ENCODE measurements at regions not wholly inside any gene's neighbourhood (a gene's known extent, or its start where the extent isn't known, plus 50 kb on each side); places are given as distances from the start of the nearest gene placed in this dataset.

DNA sequence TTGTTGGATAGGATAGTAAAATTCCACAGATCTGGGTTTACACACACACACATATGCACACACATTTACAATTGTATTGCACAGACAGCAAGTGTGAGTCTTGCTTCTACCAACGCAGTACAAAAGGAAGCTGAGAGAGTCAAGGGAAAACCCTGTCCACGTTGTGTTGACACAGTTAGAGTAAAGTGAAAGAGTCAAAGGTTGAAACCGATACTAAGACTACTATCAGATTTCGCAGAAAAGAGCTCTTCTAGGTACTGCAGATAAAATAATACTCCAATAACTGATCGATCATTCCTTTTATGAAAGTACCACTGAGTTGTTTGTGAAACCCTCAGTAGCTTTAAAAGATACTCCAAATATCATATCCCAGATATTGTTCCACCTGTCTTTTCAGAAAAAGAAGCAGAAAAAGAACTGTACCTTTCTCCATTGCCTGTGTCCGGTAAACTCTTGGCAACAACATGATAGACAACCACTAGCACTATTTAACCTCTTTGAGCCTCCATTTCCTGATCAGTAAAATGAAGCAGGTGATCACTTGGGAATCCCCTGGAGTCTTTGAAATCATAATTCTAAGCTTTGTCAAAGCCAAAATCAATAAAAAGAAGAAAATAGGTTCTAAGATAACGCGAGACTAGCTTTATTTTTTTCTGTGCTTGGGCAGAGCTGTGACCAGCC lies 224.6 kb upstream of the FOXN3 start:
- in situ Hi-C loops (cut with MboI; ENCODE audit: low sequenced_read_pairs) = no loop called here
- H3K4me1 ChIP-seq = peaks cover 27% of the 10 kb centered on the region
- no peaks in the 10 kb centered on the region for H3K36me3 ChIP-seq (replicated peaks)
- H3K9me3 ChIP-seq = no peaks in the 10 kb centered on the region
- DNase-seq (ENCODE audit: low spot score in 2 of 2) = no peak
- H3K27me3 ChIP-seq (ENCODE audit: low read depth) = no peaks in the 10 kb centered on the region
- no peak overlapping the region for H3K4me3 ChIP-seq

DNA sequence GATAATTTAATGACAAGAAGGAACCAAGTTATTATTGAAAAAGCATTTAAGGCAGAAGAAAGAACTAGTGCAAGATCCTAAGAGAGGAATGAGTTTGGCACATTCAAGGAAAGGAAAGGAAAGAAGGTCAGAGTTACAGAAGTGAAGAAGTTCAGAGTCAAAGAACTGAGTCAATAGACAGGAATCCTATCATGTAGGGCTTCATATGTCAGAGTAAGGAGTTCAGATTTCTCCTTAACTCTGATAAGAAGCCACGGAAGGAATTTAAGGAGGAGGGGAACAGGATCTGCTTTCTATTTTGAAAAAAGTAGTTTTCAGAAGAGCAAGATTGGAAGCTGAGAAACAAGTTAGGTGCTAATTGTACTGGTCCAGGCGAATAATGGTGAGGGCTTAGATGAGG lies 223.1 kb upstream of the FOXN3 start:
- Histone ChIP-seq H3K36me3 (replicated peaks) (no peaks in the 10 kb centered on the region), H3K4me1 (peaks cover 40% of the 10 kb centered on the region), H3K4me3 (no peak overlapping the region), H3K27me3 (ENCODE audit: low read depth) (no peaks in the 10 kb centered on the region), H3K9me3 (no peaks in the 10 kb centered on the region)
- in situ Hi-C loops (cut with MboI; ENCODE audit: low sequenced_read_pairs) = no loop called here
- DNase-seq (ENCODE audit: low spot score in 2 of 2) = no peak

DNA sequence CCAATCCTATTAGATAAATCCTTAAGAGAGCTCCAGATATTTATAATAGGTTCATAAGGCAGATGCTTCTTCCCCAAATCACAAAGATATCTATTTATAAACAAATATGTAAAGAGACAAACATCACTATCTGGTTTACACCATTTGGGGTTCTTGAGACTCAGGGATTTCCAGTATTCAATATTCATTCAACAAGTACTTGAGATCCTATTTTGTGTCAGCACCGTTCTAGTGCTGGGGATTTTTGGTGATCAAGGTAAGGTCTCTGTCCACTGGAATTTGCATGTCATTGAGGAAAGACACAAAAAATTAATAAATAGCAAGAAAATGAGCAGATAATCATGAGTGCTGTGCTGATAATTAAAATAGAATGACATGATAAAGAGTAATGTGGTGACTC lies 222.7 kb upstream of the FOXN3 start:
- no peak overlapping the region for H3K4me3 ChIP-seq
- H3K4me1 ChIP-seq = peaks cover 36% of the 10 kb centered on the region
- no peaks in the 10 kb centered on the region for H3K36me3 ChIP-seq (replicated peaks)
- H3K27me3 ChIP-seq (ENCODE audit: low read depth) = no peaks in the 10 kb centered on the region
- DNase-seq (ENCODE audit: low spot score in 2 of 2) = no peak
- in situ Hi-C loops (cut with MboI; ENCODE audit: low sequenced_read_pairs) = no loop called here
- no peaks in the 10 kb centered on the region for H3K9me3 ChIP-seq

- no peak for DNase-seq (ENCODE audit: low spot score in 2 of 2)
- Histone ChIP-seq H3K9me3 (no peaks in the 10 kb centered on the region), H3K36me3 (replicated peaks) (no peaks in the 10 kb centered on the region), H3K4me1 (peaks cover 28% of the 10 kb centered on the region), H3K4me3 (no peak overlapping the region), H3K27me3 (ENCODE audit: low read depth) (no peaks in the 10 kb centered on the region)
- in situ Hi-C loops (cut with MboI; ENCODE audit: low sequenced_read_pairs) = no loop called here
Measured at GRCh38 chr14:89638891-89639290, 221.9 kb upstream of the FOXN3 start.

DNA sequence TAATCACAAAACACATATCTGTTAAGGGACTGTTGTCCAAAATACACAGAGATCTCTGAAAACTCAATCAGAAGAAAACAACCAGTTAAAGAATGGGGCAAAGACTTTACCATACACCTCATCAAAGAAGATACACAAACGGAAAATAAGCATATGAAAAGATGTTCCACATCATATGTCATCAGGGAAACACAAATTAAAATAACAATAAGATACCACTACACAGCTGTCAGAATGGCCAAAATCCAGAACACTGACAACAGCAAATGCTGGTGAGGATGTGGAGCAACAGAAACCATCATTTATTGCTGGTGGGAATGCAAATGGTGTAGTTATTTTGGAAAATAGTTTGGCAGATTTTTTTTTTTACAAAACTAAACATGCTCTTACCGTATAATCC lies 220.5 kb upstream of the FOXN3 start:
- Histone ChIP-seq H3K4me3 (no peak overlapping the region), H3K4me1 (peaks cover 26% of the 10 kb centered on the region), H3K36me3 (replicated peaks) (no peaks in the 10 kb centered on the region), H3K27me3 (ENCODE audit: low read depth) (no peaks in the 10 kb centered on the region), H3K9me3 (no peaks in the 10 kb centered on the region)
- in situ Hi-C loops (cut with MboI; ENCODE audit: low sequenced_read_pairs) = no loop called here
- DNase-seq (ENCODE audit: low spot score in 2 of 2) = peak in 1 of 2 experiments; percentile 70

DNA sequence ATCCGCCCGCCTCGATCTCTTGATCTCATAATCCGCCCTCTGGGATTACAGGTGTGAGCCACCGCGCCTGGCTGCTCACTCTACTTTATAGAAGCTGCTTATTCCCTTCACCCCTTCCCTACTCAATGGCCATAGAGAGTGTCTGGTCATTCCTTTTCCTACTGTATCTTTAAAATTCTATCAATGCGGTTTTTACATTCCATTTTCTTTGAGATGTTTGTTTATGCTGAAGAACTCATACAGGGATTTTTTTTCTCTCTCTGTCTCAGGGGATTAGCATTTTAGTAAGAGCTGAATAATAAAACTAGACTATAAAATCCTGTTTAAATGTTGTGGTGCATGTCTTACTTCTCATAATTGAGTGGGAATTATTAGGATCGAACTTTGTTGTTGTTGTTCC lies 218.6 kb upstream of the FOXN3 start:
- peak in 1 of 2 experiments; percentile 65 for DNase-seq (ENCODE audit: low spot score in 2 of 2)
- H3K4me3 ChIP-seq = no peak overlapping the region
- in situ Hi-C loops (cut with MboI; ENCODE audit: low sequenced_read_pairs) = no loop called here
- H3K4me1 ChIP-seq = peaks cover 35% of the 10 kb centered on the region
- H3K9me3 ChIP-seq = no peaks in the 10 kb centered on the region
- H3K36me3 ChIP-seq (replicated peaks) = no peaks in the 10 kb centered on the region
- no peaks in the 10 kb centered on the region for H3K27me3 ChIP-seq (ENCODE audit: low read depth)

- peaks cover 51% of the 10 kb centered on the region for H3K4me1 ChIP-seq
- in situ Hi-C loops (cut with MboI; ENCODE audit: low sequenced_read_pairs) = no loop called here
Measured at GRCh38 chr14:89634037-89634436, 217.0 kb upstream of the FOXN3 start.

DNA sequence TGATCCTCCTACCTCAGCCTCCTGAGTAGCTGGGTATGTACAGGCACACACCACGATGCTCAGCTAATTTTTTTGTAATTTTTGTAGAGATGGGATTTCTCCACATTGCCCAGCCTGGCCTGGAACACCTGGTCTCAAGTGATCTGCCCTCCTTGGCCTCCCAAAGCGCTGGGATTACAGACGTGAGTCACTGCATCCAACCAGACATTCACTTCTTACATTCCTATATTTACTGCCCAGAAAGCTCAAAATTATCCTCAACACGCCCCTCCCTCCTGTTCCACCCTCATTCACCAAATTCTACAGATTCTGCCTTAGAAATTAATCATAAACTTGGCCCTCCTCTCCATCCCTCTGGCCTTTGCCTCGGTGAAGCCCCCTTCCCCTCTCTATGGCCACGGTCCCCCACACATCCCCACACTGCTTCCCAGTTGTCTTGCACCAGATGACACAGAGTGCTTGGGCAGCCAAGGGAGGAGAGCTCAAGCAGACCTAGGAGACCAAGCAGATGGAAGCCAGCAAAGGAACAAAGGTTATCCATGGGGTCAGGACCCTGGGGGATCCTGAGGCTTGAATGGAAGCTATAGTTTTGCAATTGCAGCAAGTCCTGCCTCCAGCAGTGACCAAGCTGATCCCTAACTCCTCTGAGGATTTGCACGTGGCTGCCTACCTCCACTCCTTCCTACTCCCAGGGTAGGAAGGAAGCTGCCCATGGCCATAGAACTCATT lies 213.2 kb upstream of the FOXN3 start:
- no peaks in the 10 kb centered on the region for H3K9me3 ChIP-seq
- peaks cover 30% of the 10 kb centered on the region for H3K4me1 ChIP-seq
- H3K27me3 ChIP-seq (ENCODE audit: low read depth) = no peaks in the 10 kb centered on the region
- no peaks in the 10 kb centered on the region for H3K36me3 ChIP-seq (replicated peaks)
- H3K4me3 ChIP-seq = no peak overlapping the region
- in situ Hi-C loops (cut with MboI; ENCODE audit: low sequenced_read_pairs) = no loop called here
- no peak for DNase-seq (ENCODE audit: low spot score in 2 of 2)

More at GRCh38 chr14:89634037-89634436, 217.0 kb upstream of the FOXN3 start:
- Histone ChIP-seq H3K36me3 (replicated peaks) (no peaks in the 10 kb centered on the region), H3K4me3 (no peak overlapping the region), H3K27me3 (ENCODE audit: low read depth) (no peaks in the 10 kb centered on the region), H3K9me3 (no peaks in the 10 kb centered on the region)
- DNase-seq (ENCODE audit: low spot score in 2 of 2) = no peak

- in situ Hi-C loops (cut with MboI; ENCODE audit: low sequenced_read_pairs) = loop anchor here (10.0 kb wide), 1 partner anchor 285 kb away; no protein-coding TSS in a partner anchor
- DNase-seq (ENCODE audit: low spot score in 2 of 2) = no peak
- peaks cover 33% of the 10 kb centered on the region for H3K4me1 ChIP-seq
- H3K4me3 ChIP-seq = no peak overlapping the region
- no peaks in the 10 kb centered on the region for H3K27me3 ChIP-seq (ENCODE audit: low read depth)
- no peaks in the 10 kb centered on the region for H3K9me3 ChIP-seq
- no peaks in the 10 kb centered on the region for H3K36me3 ChIP-seq (replicated peaks)
Measured at GRCh38 chr14:89629383-89629782, 212.3 kb upstream of the FOXN3 start.

DNA sequence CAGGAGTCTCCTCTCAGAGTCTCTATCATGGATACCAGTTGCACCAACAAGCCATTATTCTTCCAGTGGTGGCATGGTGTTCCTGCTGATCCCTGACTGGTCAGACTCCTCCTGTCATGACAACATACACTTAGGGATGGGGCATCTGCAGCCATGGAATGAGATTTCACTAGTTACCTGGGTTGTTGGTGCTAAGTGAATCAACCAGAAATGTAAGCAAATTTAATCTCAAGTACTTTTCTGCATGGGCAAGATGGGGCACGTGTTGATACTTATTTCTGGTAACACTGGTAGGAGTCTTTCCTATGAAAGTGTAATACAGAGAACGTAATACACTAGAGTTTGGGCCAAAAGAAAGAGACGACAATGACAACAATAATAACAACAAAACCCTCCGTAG lies 211.5 kb upstream of the FOXN3 start:
- in situ Hi-C loops (cut with MboI; ENCODE audit: low sequenced_read_pairs) = loop anchor here (10.0 kb wide), 1 partner anchor 286 kb away; no protein-coding TSS in a partner anchor
- Histone ChIP-seq H3K9me3 (no peaks in the 10 kb centered on the region), H3K27me3 (ENCODE audit: low read depth) (no peaks in the 10 kb centered on the region), H3K4me3 (no peak overlapping the region), H3K4me1 (peaks cover 36% of the 10 kb centered on the region), H3K36me3 (replicated peaks) (no peaks in the 10 kb centered on the region)
- no peak for DNase-seq (ENCODE audit: low spot score in 2 of 2)

DNA sequence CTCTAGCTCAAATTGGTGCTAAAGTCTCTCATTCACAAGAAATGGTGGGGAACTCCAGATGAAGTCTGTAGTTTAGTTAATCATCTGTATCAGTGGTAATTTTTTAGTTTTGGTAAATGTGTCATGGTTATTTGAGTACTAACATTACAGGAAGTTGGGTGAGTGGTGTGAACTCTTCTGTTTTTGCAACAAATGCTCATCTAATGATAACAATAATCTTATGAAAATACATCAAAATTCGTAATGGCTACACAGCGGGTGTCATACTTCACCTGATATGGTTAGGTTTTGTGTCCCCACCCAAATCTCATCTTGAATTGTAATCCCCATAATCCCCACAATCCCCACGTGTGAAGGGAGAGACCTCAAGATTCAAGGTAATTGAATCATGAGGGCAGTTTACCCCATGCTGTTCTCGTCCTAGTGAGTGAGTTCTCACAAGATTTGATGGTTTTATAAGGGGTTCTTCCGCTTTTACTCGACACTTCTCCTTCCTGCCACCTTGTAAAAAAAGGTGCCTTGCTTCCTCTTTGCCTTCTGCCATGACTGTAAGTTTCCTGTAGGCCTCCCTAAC lies 209.3 kb upstream of the FOXN3 start:
- DNase-seq (ENCODE audit: low spot score in 2 of 2) = no peak
- Histone ChIP-seq H3K4me1 (peaks cover 35% of the 10 kb centered on the region), H3K27me3 (ENCODE audit: low read depth) (no peaks in the 10 kb centered on the region), H3K4me3 (no peak overlapping the region), H3K36me3 (replicated peaks) (no peaks in the 10 kb centered on the region), H3K9me3 (no peaks in the 10 kb centered on the region)
- in situ Hi-C loops (cut with MboI; ENCODE audit: low sequenced_read_pairs) = loop anchor here (10.0 kb wide), 1 partner anchor 288 kb away; no protein-coding TSS in a partner anchor

DNA sequence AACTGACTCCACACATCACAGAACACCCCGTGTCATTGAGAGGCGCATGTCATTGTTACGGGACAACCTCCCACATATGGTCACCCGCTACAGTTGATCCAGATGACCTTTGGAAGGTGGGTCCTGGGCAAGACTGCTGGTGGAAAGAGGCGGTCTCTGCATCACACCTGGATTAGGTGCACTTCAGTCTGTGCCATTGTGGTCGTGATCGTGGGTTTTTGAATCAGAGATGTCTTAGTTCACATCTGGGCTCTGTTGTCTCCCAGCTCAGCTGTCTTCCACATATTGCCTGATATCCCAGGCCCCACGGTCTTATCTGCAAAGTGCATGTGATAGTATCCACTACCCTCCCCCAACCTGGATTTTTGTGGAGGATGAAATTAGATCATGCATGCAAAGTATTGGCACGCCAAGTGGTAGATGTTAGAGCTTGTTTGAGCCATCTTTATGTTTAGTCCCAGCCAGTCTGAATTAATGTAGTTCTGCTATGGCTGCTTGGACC lies 208.7 kb upstream of the FOXN3 start:
- Histone ChIP-seq H3K9me3 (no peaks in the 10 kb centered on the region), H3K27me3 (ENCODE audit: low read depth) (no peaks in the 10 kb centered on the region), H3K4me1 (peaks cover 32% of the 10 kb centered on the region), H3K36me3 (replicated peaks) (no peaks in the 10 kb centered on the region), H3K4me3 (no peak overlapping the region)
- DNase-seq (ENCODE audit: low spot score in 2 of 2) = no peak
- in situ Hi-C loops (cut with MboI; ENCODE audit: low sequenced_read_pairs) = loop anchor here (10.0 kb wide), 1 partner anchor 289 kb away; no protein-coding TSS in a partner anchor

DNA sequence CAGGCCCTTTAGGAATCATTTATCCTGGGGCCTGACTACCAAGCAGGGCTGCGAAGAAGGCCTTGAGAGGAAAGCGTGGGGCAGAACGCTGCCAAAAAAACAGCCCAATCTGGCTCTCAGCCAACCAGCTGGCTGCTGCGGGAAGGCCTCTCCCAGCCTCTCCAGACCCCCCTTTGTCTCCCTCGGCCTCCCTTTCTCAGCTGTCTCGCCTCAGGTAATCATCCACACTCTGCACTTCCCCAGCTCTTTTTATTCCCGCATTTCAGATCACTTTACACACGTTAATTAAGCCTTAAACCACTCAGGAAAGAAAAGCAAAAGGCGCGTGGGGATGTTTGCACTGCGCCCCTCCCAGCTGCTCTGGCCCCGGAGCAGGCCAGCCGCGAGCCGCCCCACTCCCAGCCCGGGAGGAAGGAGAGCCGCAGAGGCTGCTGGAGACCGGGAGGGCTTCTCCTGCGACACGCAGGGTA lies 208.2 kb upstream of the FOXN3 start:
- Histone ChIP-seq H3K36me3 (replicated peaks) (no peaks in the 10 kb centered on the region), H3K27me3 (ENCODE audit: low read depth) (no peaks in the 10 kb centered on the region), H3K9me3 (no peaks in the 10 kb centered on the region), H3K4me1 (peaks cover 31% of the 10 kb centered on the region), H3K4me3 (no peak overlapping the region)
- peak in 1 of 2 experiments; percentile 50 for DNase-seq (ENCODE audit: low spot score in 2 of 2)
- in situ Hi-C loops (cut with MboI; ENCODE audit: low sequenced_read_pairs) = loop anchor here (10.0 kb wide), 1 partner anchor 290 kb away; no protein-coding TSS in a partner anchor
